ENCODE measurements at regions not wholly inside any gene's neighbourhood (a gene's known extent, or its start where the extent isn't known, plus 50 kb on each side); places are given as distances from the start of the nearest gene placed in this dataset.

- H3K4me3 ChIP-seq (ENCODE audit: severe bottlenecking), result no peak overlapping the region
- TF ChIP-seq, protein P1, sequence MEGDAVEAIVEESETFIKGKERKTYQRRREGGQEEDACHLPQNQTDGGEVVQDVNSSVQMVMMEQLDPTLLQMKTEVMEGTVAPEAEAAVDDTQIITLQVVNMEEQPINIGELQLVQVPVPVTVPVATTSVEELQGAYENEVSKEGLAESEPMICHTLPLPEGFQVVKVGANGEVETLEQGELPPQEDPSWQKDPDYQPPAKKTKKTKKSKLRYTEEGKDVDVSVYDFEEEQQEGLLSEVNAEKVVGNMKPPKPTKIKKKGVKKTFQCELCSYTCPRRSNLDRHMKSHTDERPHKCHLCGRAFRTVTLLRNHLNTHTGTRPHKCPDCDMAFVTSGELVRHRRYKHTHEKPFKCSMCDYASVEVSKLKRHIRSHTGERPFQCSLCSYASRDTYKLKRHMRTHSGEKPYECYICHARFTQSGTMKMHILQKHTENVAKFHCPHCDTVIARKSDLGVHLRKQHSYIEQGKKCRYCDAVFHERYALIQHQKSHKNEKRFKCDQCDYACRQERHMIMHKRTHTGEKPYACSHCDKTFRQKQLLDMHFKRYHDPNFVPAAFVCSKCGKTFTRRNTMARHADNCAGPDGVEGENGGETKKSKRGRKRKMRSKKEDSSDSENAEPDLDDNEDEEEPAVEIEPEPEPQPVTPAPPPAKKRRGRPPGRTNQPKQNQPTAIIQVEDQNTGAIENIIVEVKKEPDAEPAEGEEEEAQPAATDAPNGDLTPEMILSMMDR (IDR thresholded peaks at IDR 0.05; ENCODE audit: poor library complexity, severe bottlenecking), result no peak
- H3K27ac ChIP-seq (ENCODE audit: poor library complexity, severe bottlenecking), result no peak overlapping the region
- H3K9me3 ChIP-seq (ENCODE audit: severe bottlenecking), result no peaks in the 10 kb centered on the region
- no peak for DNase-seq (ENCODE audit: low spot score)
- ATAC-seq (ENCODE audit: low read depth), result no peak; the same call in 2 of the 3 replicates
- H3K4me1 ChIP-seq (ENCODE audit: insufficient read depth, poor library complexity, severe bottlenecking), result no peaks in the 10 kb centered on the region
- H3K36me3 ChIP-seq (ENCODE audit: low read depth), result no peaks in the 10 kb centered on the region
- H3K27me3 ChIP-seq (ENCODE audit: insufficient read depth, poor library complexity, severe bottlenecking), result no peaks in the 10 kb centered on the region
These were observed 80.4 kb upstream of the CDH6 start for GRCh38 chr5:31113101-31113500.

DNA sequence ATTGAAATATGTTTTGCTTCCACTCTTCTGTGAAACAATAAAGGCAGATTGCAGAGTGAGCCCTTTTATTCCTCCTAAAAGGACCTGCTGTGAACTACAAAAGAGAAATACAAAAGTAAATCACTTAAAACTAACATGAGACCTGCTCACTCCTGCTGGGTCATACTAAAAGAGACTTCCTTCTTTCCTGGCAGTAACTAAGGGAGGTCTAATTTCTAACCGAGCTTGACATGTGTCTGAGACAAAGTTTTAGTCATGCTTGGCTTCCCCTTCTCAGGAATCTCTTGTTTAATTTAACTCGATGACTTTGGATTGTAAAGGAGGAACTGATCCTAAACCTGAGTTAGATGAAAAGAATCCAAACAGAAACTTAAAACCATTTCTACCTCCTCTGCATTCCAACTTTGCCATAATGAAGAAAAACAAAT is 86.4 kb upstream of the CDH6 start:
- no peaks in the 10 kb centered on the region for H3K9me3 ChIP-seq (ENCODE audit: severe bottlenecking)
- no peaks in the 10 kb centered on the region for H3K36me3 ChIP-seq (ENCODE audit: low read depth)
- no peaks in the 10 kb centered on the region for H3K4me1 ChIP-seq (ENCODE audit: insufficient read depth, poor library complexity, severe bottlenecking)
- H3K27me3 ChIP-seq (ENCODE audit: insufficient read depth, poor library complexity, severe bottlenecking), result peaks cover 17% of the 10 kb centered on the region
- ATAC-seq (ENCODE audit: low read depth) (no peak), DNase-seq (ENCODE audit: low spot score) (no peak)
- H3K4me3 ChIP-seq (ENCODE audit: severe bottlenecking), result no peak overlapping the region
- no peak overlapping the region for H3K27ac ChIP-seq (ENCODE audit: poor library complexity, severe bottlenecking)
- TF ChIP-seq, protein P1 (IDR thresholded peaks at IDR 0.05; ENCODE audit: poor library complexity, severe bottlenecking), result no peak

DNA sequence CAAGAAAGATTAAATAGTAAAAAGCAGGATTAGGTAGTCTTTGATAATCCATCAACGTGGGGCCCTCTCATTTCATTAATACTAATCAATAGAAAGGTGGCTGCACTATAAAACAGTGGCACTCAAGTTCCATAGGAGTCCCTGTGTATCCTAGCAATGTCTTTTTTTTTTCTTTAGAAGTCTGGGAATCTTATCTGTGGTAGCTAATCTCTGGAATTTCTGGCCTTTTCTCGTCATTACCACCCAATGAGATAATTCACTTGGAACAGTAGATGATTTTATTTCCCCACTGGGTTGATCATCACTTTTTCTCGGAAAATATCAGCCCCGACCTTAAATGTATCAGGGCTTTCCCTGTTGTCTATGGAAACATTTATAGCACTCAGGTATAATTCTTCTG is 86.8 kb upstream of the CDH6 start:
- DNase-seq (ENCODE audit: low spot score) (no peak), ATAC-seq (ENCODE audit: low read depth) (no peak)
- no peaks in the 10 kb centered on the region for H3K36me3 ChIP-seq (ENCODE audit: low read depth)
- TF ChIP-seq, protein P1 (IDR thresholded peaks at IDR 0.05; ENCODE audit: poor library complexity, severe bottlenecking), result no peak
- no peaks in the 10 kb centered on the region for H3K4me1 ChIP-seq (ENCODE audit: insufficient read depth, poor library complexity, severe bottlenecking)
- H3K27me3 ChIP-seq (ENCODE audit: insufficient read depth, poor library complexity, severe bottlenecking), result peaks cover 19% of the 10 kb centered on the region
- H3K9me3 ChIP-seq (ENCODE audit: severe bottlenecking), result no peaks in the 10 kb centered on the region
- H3K4me3 ChIP-seq (ENCODE audit: severe bottlenecking), result no peak overlapping the region
- no peak overlapping the region for H3K27ac ChIP-seq (ENCODE audit: poor library complexity, severe bottlenecking)

DNA sequence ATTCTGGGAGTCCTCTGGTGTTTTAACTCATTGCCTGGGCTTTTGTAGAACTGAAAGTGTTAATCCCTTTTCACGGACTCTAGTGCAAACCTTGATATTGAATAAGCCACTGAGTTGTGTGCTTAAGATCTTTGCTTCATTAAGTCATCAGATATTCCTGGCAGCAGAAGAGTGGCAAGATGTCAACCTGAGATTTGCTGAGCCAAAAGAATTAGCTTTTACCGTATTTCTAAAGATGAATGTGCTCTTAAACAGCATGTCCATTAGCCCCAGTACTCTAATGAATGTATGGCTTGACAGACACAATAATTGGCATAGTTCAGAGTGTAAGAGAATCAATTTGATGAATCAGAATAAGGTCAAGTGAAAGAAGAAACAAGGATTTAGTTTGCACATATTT is 87.2 kb upstream of the CDH6 start:
- no peak for DNase-seq (ENCODE audit: low spot score)
- ATAC-seq (ENCODE audit: low read depth), result no peak
- TF ChIP-seq, protein P1 (IDR thresholded peaks at IDR 0.05; ENCODE audit: poor library complexity, severe bottlenecking), result no peak
- no peak overlapping the region for H3K27ac ChIP-seq (ENCODE audit: poor library complexity, severe bottlenecking)
- H3K9me3 ChIP-seq (ENCODE audit: severe bottlenecking), result no peaks in the 10 kb centered on the region
- H3K36me3 ChIP-seq (ENCODE audit: low read depth), result no peaks in the 10 kb centered on the region
- peaks cover 19% of the 10 kb centered on the region for H3K27me3 ChIP-seq (ENCODE audit: insufficient read depth, poor library complexity, severe bottlenecking)
- H3K4me1 ChIP-seq (ENCODE audit: insufficient read depth, poor library complexity, severe bottlenecking), result no peaks in the 10 kb centered on the region
- no peak overlapping the region for H3K4me3 ChIP-seq (ENCODE audit: severe bottlenecking)

- TF ChIP-seq, protein P1 (IDR thresholded peaks at IDR 0.05; ENCODE audit: poor library complexity, severe bottlenecking), result no peak
- no peak for ATAC-seq (ENCODE audit: low read depth)
- Histone ChIP-seq H3K4me3 (ENCODE audit: severe bottlenecking) (no peak overlapping the region), H3K4me1 (ENCODE audit: insufficient read depth, poor library complexity, severe bottlenecking) (no peaks in the 10 kb centered on the region), H3K9me3 (ENCODE audit: severe bottlenecking) (no peaks in the 10 kb centered on the region), H3K27ac (ENCODE audit: poor library complexity, severe bottlenecking) (no peak overlapping the region), H3K27me3 (ENCODE audit: insufficient read depth, poor library complexity, severe bottlenecking) (peaks cover 19% of the 10 kb centered on the region), H3K36me3 (ENCODE audit: low read depth) (no peaks in the 10 kb centered on the region)
- no peak for DNase-seq (ENCODE audit: low spot score)
These were observed 88.7 kb upstream of the CDH6 start for GRCh38 chr5:31104775-31105174.
